ENCODE measurements at regions not wholly inside any gene's neighbourhood (a gene's known extent, or its start where the extent isn't known, plus 50 kb on each side); places are given as distances from the start of the nearest gene placed in this dataset.

GRCh38 chr5:88540471-88541115 is 271.9 kb upstream of the TMEM161B start:
- no peak for DNase-seq

- DNase-seq = no peak
These were observed 271.2 kb upstream of the TMEM161B start for GRCh38 chr5:88539693-88540365.

GRCh38 chr5:88539026-88539425 is 270.4 kb upstream of the TMEM161B start:
- DNase-seq = no peak

- DNase-seq = no peak
These were observed 267.5 kb upstream of the TMEM161B start for GRCh38 chr5:88536146-88536545.

GRCh38 chr5:88524941-88525340 is 256.3 kb upstream of the TMEM161B start:
- DNase-seq = no peak

GRCh38 chr5:88519066-88519465 is 250.4 kb upstream of the TMEM161B start:
- no peak for DNase-seq

- no peak for DNase-seq
These were observed 249.7 kb upstream of the TMEM161B start for GRCh38 chr5:88518131-88519016.

- no peak for DNase-seq
These were observed 247.5 kb upstream of the TMEM161B start for GRCh38 chr5:88515881-88516819.

GRCh38 chr5:88515068-88515467 is 246.4 kb upstream of the TMEM161B start:
- no peak for DNase-seq

GRCh38 chr5:88509403-88509802 is 240.8 kb upstream of the TMEM161B start:
- DNase-seq = no peak

GRCh38 chr5:88507261-88507660 is 238.6 kb upstream of the TMEM161B start:
- no peak for DNase-seq

- DNase-seq = no peak
These were observed 234.8 kb upstream of the TMEM161B start for GRCh38 chr5:88503406-88503805.

GRCh38 chr5:88503041-88503345 is 234.3 kb upstream of the TMEM161B start:
- DNase-seq = no peak

- no peak for DNase-seq
These were observed 233.8 kb upstream of the TMEM161B start for GRCh38 chr5:88502179-88503040.

GRCh38 chr5:88495810-88496209 is 227.2 kb upstream of the TMEM161B start:
- no peak for DNase-seq

GRCh38 chr5:88490874-88491273 is 222.2 kb upstream of the TMEM161B start:
- DNase-seq = no peak

- DNase-seq = no peak
These were observed 220.7 kb upstream of the TMEM161B start for GRCh38 chr5:88489364-88489763.

- no peak for DNase-seq
These were observed 219.9 kb upstream of the TMEM161B start for GRCh38 chr5:88488561-88488960.

- no peak for DNase-seq
These were observed 219.5 kb upstream of the TMEM161B start for GRCh38 chr5:88488130-88488529.

- DNase-seq = no peak
These were observed 218.4 kb upstream of the TMEM161B start for GRCh38 chr5:88487066-88487465.

- no peak for DNase-seq
These were observed 217.8 kb upstream of the TMEM161B start for GRCh38 chr5:88486431-88486830.

GRCh38 chr5:88485531-88485930 is 216.9 kb upstream of the TMEM161B start:
- no peak for DNase-seq
